Esophagus squamous epithelium (tissue), 5 donors: ENCODE measurements at regions not wholly inside any gene's neighbourhood (a gene's known extent, or its start where the extent isn't known, plus 50 kb on each side); places are given as distances from the start of the nearest gene placed in this dataset.

Experiments used
- DNase-seq: peaks from one replicate; lab custom pipeline; 2025; lab: John Stamatoyannopoulos, UW
- H3K27ac ChIP-seq, 4 donors: fragments of 200-600 bp; sonication (generic); one replicate each; pipeline ENCODE4 v1.5.1; 2016 to 2019; ENCODE audit warnings: mild to moderate bottlenecking in 1 of 4
- H3K27me3 ChIP-seq, 4 donors: fragments of 200-600 bp; sonication (generic); 1 replicate in 3 of 4; 2 replicates in 1 of 4; pipeline versions ENCODE4 v1.5.1 to v1.6.0; 2017 to 2021; ENCODE audit warnings: antibody characterized with exemption in 1 of 4
- H3K36me3 ChIP-seq, 3 donors: fragments of 200-600 bp; sonication (generic); one replicate each; pipeline ENCODE4 v1.5.1; 2016 to 2019
- H3K4me1 ChIP-seq, 3 donors: fragments of 200-600 bp; sonication (generic); one replicate each; pipeline ENCODE4 v1.5.1; 2017 to 2019
- H3K4me3 ChIP-seq, 4 donors: fragments of 200-600 bp; sonication (generic); 1 replicate in 3 of 4; 2 replicates in 1 of 4; pipeline ENCODE4 v1.5.1; 2016 to 2019; ENCODE audit warnings: mild to moderate bottlenecking in 2 of 4, moderate library complexity in 1 of 4
- H3K9me3 ChIP-seq, 3 donors: fragments of 200-600 bp; sonication (generic); one replicate each; pipeline ENCODE4 v1.5.1; 2016 to 2019
- CTCF ChIP-seq, 6 experiments: fragments of 450-650 bp in 4 of 6; fragments of 200-600 bp in 2 of 6; sonication (generic) in 2 of 6; IDR thresholded peaks; one replicate each; pipeline ENCODE4 v1.5.1; 2016 to 2019; ENCODE audit warnings: antibody characterized with exemption in 6 of 6, mild to moderate bottlenecking in 4 of 6, moderate library complexity in 4 of 6
- POLR2A ChIP-seq, 4 donors: fragments of 450-650 bp; IDR thresholded peaks; one replicate each; pipeline ENCODE4 v1.6.1; 2017; ENCODE audit warnings: antibody characterized with exemption in 4 of 4, mild to moderate bottlenecking in 4 of 4, moderate library complexity in 3 of 4
- WGBS, 2 donors: methylation state at CpG; one replicate each; pipeline ENCODE4 v1.1.5; 2018; 5-methylcytosine and 5-hydroxymethylcytosine counted together
- intact Hi-C: fragments of 100-400 bp; cut with DNase I; formaldehyde crosslinking; loops from one replicate; pipeline ENCODE4 v1.15.0; 2022
- donor health status: DM: yes; HTN: yes; CAD: no.

DNA sequence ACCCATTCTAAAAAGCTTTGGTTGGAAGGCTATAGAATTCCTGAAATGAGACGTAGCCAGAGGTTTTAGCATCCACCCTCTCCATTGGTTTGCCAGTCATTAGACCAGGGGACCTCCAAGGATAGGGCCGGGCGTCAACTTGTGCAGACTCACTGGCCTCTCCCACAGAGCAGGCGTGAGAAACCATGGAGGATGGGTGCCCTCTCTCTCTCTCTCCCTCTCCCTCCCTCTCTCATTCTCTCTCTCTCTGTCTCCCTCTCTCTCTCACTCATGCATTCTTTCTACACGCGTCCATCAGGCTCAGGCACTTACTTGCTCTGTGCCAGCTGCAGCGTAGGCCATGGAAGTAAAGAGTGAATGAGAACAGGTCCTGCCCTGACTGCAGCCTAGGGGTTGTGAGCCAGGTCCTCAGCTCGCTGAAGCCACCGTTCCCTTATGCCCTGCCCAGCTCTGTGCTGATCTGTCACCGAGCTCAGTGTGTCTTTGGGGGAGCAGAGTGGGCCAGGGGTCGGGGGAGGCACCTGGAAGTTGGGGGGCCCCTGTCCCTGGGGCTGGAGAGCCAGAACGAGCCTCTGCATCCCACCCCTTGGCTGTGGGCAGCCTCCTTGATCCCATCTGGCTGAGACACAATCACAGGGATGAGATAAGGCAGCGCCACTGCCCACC, 304.4 kb upstream of the HS6ST1 start:
- Histone ChIP-seq H3K4me1 (no peaks in the 10 kb centered on the region), H3K27ac (no peak overlapping the region), H3K36me3 (no peaks in the 10 kb centered on the region), H3K9me3 (no peaks in the 10 kb centered on the region), H3K27me3 (no peaks in the 10 kb centered on the region), H3K4me3 (no peak overlapping the region)
- TF ChIP-seq POLR2A (IDR thresholded peaks at IDR 0.05), result no peak
- TF ChIP-seq CTCF (IDR thresholded peaks at IDR 0.05), result no peak
- intact Hi-C loops, result no loop called here
- WGBS, 2 donors, result 92 to 96% methylated on average over 7 to 8 of the region's 13 CpGs
- DNase-seq, result no peak

DNA sequence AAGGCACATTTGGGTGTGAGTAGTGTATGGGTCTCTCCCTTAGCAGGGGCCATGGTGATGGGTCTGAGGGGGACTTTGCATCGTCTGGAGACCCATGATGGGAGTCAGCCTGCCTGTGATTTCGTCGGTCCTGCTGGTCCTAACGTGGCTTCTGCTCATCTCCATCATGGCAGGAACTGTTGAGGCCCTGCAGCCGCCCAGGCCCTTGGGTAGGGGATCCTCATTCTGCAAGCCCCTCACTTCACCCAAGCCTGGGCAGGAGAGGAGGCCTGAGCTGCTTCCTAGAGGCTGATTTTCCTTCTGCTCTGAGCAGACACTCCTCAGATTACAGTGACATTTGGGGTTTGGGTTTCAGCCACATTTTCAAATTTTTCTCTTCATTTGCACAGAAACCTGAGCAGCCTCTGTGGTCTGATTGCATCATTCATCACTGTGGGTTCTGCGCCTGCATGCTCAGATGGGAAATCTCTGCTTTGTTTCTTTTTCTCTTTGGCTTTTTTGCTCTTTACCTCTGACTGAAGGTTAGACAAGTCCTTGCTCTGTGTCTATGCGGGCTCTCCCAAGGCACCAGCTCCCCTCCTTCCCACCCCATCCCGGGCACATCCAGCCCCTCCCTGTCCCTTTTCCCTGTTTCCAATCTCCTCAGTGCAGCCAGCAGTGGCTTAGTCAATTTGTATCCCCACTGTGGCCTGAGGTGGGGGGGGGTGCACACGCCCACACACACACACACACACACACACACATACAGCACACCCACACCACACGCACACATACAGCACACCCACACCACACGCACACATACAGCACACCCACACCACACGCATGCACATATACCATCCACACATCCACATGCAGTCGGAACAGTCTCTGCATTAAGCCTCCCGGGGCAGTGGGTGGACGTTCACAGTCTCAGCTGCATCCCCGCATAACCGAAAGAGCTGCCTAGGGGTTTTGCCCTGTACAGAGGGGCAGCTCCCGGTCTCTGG, 305.4 kb upstream of the HS6ST1 start:
- Histone ChIP-seq H3K4me3 (no peak overlapping the region), H3K27me3 (no peaks in the 10 kb centered on the region), H3K36me3 (no peaks in the 10 kb centered on the region), H3K4me1 (no peaks in the 10 kb centered on the region), H3K27ac (no peak overlapping the region), H3K9me3 (no peaks in the 10 kb centered on the region)
- TF ChIP-seq CTCF (IDR thresholded peaks at IDR 0.05) (no peak), POLR2A (IDR thresholded peaks at IDR 0.05) (no peak)
- WGBS, 2 donors, result 61 to 79% methylated on average over 8 to 18 of the region's 18 CpGs
- intact Hi-C loops, result no loop called here
- no peak for DNase-seq

GRCh38 chr2:128624956-128625355, 306.3 kb upstream of the HS6ST1 start:
- TF ChIP-seq POLR2A (IDR thresholded peaks at IDR 0.05) (no peak), CTCF (IDR thresholded peaks at IDR 0.05) (no peak)
- no peaks in the 10 kb centered on the region for H3K9me3 ChIP-seq
- H3K36me3 ChIP-seq, result no peaks in the 10 kb centered on the region
- intact Hi-C loops, result no loop called here
- 89% methylated on average over 4 of the region's 6 CpGs; no CpG with 5 or more reads in 1 of the 2 donors for WGBS, 2 donors
- H3K27ac ChIP-seq, result no peak overlapping the region
- no peak for DNase-seq
- no peak overlapping the region for H3K4me3 ChIP-seq
- H3K4me1 ChIP-seq, result no peaks in the 10 kb centered on the region
- no peaks in the 10 kb centered on the region for H3K27me3 ChIP-seq

GRCh38 chr2:128625421-128625820, 306.8 kb upstream of the HS6ST1 start:
- TF ChIP-seq POLR2A (IDR thresholded peaks at IDR 0.05) (no peak), CTCF (IDR thresholded peaks at IDR 0.05) (no peak)
- no peak for DNase-seq
- Histone ChIP-seq H3K9me3 (no peaks in the 10 kb centered on the region), H3K36me3 (no peaks in the 10 kb centered on the region), H3K27me3 (no peaks in the 10 kb centered on the region), H3K27ac (no peak overlapping the region), H3K4me1 (no peaks in the 10 kb centered on the region), H3K4me3 (no peak overlapping the region)
- 94 to 100% methylated on average over 1 to 5 of the region's 8 CpGs for WGBS, 2 donors
- intact Hi-C loops, result no loop called here
